ENCODE measurements at regions not wholly inside any gene's neighbourhood (a gene's known extent, or its start where the extent isn't known, plus 50 kb on each side); places are given as distances from the start of the nearest gene placed in this dataset.
"Not testable (repeated sequence)": the region's sequence is repeated elsewhere in the genome, so short reads cannot be mapped to it uniquely, and the experiment has no call there.

DNA sequence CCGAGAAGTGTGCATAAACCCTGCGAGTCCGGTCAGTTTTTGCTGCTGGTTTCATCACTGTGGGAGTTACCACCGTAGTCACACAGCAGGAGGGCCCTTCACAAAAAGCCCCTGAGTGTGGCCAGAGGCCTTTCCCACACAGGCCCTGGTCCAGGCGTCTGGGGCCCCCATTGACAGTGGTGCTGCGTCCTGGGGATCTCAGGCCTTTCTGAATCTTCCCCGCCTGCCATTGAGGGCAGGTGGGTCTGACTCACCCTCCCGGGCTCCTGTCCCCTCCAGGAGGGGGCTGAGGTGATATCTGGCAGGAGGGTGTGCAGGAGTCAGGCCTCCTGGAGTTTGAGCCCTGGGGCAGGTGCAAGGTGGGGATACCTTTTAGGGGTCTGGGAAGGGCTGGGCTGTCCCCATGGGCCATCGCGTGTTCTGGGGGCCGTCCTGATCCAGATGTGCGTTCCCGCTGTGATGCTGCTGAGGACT lies 358.5 kb downstream of the TMEM121 start:
- H3K4me3 ChIP-seq: no peak overlapping the region
- TF ChIP-seq CEBPB (IDR thresholded peaks at IDR 0.05) (no peak), POLR2A (IDR thresholded peaks at IDR 0.05; ENCODE audit: low read length) (no peak), MAZ (IDR thresholded peaks at IDR 0.05; ENCODE audit: borderline replicate concordance, low read depth, low read length) (no peak), KDM1A (IDR thresholded peaks at IDR 0.05; ENCODE audit: low read depth) (no peak), FOSL2 (IDR thresholded peaks at IDR 0.05) (no peak), FOSL2 (CRISPR knock-in tag; IDR thresholded peaks at IDR 0.05) (no peak)
- ATAC-seq: no peak
- POLR2A ChIA-PET: no interaction called here
- H3K27ac ChIP-seq: no peak overlapping the region
- 63% methylated on average over 10 of the region's 13 CpGs for WGBS (ENCODE audit: missing lambda C conversion rate)
- no peak for DNase-seq (ENCODE audit: low read depth in 1 of 2, low spot score in 1 of 2)
- CTCF ChIA-PET: no interaction called here
- H3K9me3 ChIP-seq: no peaks in the 10 kb centered on the region
- FAIRE-seq: no peak
- H3K4me2 ChIP-seq: no peak overlapping the region
- H3K4me1 ChIP-seq: no peaks in the 10 kb centered on the region

DNA sequence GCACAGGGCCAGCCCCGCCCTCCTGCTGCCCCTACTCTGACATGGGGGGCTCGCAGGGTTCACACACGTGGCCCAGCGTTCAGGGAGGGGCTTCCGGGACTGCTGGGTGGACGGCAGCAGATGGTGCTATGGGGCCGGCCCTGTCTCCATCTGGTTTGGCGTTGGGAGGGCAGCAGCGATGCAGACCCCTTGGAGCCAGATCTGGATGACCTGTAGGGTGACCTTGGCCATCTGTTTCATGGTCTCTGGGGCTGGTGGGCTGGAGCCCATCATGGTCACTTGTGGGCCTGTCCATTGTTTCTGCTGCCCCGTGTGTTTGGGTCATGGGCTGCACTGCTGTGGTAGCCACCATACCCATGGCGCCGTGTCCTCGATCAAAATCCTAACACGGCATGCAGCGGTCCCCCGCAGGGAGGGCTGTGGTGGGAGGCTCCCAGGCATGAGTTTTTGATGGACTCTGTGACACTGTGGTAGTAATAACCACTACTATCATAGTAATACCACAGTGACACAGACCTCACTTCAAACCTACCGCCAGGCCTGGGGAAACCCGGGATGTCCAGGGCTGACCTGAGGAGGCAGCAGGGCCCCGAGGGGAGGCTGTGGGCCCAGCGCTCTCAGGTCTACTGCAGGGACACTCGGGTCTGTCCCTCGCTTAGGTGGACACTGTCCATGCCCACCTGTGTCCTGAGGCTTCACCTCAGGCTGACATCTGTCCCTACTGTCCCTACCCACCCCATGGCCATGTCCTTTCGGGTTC lies 359.4 kb downstream of the TMEM121 start:
- ATAC-seq (no peak), DNase-seq (ENCODE audit: low read depth in 1 of 2, low spot score in 1 of 2) (no peak), FAIRE-seq (no peak)
- no peak overlapping the region for H3K4me2 ChIP-seq
- ChIA-PET CTCF (no interaction called here), POLR2A (no interaction called here)
- TF ChIP-seq, protein P1, sequence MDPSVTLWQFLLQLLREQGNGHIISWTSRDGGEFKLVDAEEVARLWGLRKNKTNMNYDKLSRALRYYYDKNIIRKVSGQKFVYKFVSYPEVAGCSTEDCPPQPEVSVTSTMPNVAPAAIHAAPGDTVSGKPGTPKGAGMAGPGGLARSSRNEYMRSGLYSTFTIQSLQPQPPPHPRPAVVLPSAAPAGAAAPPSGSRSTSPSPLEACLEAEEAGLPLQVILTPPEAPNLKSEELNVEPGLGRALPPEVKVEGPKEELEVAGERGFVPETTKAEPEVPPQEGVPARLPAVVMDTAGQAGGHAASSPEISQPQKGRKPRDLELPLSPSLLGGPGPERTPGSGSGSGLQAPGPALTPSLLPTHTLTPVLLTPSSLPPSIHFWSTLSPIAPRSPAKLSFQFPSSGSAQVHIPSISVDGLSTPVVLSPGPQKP (IDR thresholded peaks at IDR 0.05; ENCODE audit: low read depth, low read length): no peak
- TF ChIP-seq RCOR1 (IDR thresholded peaks at IDR 0.05; ENCODE audit: low read depth, low read length) (no peak), FOSL2 (IDR thresholded peaks at IDR 0.05) (no peak), FOSL2 (CRISPR knock-in tag; IDR thresholded peaks at IDR 0.05) (no peak), ZC3H11A (IDR thresholded peaks at IDR 0.05) (no peak), ESRRA (IDR thresholded peaks at IDR 0.05; ENCODE audit: borderline replicate concordance, low read length) (no peak), HOXB13 (CRISPR knock-in tag; IDR thresholded peaks at IDR 0.05; ENCODE audit: low read depth) (no peak), CHD4 (IDR thresholded peaks at IDR 0.05; ENCODE audit: borderline replicate concordance) (no peak), HDAC2 (IDR thresholded peaks at IDR 0.05) (no peak), CBX8 (IDR thresholded peaks at IDR 0.05) (no peak)
- TF ChIP-seq, protein P2, sequence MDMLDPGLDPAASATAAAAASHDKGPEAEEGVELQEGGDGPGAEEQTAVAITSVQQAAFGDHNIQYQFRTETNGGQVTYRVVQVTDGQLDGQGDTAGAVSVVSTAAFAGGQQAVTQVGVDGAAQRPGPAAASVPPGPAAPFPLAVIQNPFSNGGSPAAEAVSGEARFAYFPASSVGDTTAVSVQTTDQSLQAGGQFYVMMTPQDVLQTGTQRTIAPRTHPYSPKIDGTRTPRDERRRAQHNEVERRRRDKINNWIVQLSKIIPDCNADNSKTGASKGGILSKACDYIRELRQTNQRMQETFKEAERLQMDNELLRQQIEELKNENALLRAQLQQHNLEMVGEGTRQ (IDR thresholded peaks at IDR 0.05): no peak
- TF ChIP-seq, protein P3, sequence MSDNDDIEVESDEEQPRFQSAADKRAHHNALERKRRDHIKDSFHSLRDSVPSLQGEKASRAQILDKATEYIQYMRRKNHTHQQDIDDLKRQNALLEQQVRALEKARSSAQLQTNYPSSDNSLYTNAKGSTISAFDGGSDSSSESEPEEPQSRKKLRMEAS (IDR thresholded peaks at IDR 0.05): no peak
- 41% methylated on average over 11 of the region's 23 CpGs for WGBS (ENCODE audit: missing lambda C conversion rate)
- H3K4me1 ChIP-seq: no peaks in the 10 kb centered on the region
- no peaks in the 10 kb centered on the region for H3K9me3 ChIP-seq
- H3K27ac ChIP-seq: no peak overlapping the region
- H3K4me3 ChIP-seq: no peak overlapping the region

DNA sequence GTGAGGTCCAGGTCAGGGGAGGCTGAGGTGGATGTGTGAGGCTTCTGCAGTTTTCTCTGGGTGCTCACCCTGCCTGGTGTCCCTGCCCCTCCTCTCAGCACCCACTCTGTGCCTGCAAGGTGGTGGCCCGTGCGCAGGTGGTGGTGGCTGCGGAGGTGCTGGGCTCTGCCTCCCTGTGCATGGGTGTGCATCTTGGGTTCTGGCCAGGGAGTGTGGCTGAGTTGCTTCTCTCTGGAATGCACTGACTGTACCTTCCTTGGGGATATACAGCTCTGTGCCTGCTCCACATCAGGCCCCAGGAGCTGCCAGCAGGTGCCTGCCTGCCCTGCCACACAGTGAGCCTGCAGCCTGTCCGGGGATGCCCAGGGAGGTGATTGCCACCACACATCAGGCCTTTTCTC lies 360.4 kb downstream of the TMEM121 start:
- H3K4me2 ChIP-seq; DNase-seq (ENCODE audit: low read depth in 1 of 2, low spot score in 1 of 2); H3K27ac ChIP-seq; H3K9me3 ChIP-seq; POLR2A ChIA-PET; FAIRE-seq; ATAC-seq; H3K4me3 ChIP-seq; H3K4me1 ChIP-seq; CTCF ChIA-PET: not testable (repeated sequence)
- 44% methylated on average over 3 of the region's 4 CpGs for WGBS (ENCODE audit: missing lambda C conversion rate)

DNA sequence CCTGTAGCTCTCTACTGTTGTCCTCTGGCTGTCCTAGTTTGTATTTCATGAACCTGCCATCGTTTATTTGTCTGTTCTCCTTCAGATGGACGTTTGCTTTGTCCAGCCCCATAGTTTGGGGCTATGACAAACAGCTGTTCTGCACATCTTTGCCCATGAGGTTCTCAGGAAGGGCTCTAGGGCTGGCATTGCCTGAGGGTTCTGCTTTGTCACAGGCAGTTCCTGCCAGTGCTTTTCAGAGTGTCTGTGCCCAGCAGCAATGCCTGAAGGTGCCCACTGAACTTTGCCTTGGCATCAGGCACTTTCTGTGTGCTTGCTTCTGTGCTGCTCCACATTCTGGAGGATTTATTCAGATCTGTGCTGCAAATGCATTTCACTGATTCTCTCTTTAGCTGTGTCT lies 361.3 kb downstream of the TMEM121 start:
- WGBS (ENCODE audit: missing lambda C conversion rate): 6% methylated on average over 2 of the region's 2 CpGs
- H3K4me1 ChIP-seq: no peaks in the 10 kb centered on the region
- DNase-seq (ENCODE audit: low read depth in 1 of 2, low spot score in 1 of 2) (no peak), FAIRE-seq (no peak), ATAC-seq (no peak)
- no peak overlapping the region for H3K4me2 ChIP-seq
- ChIA-PET CTCF (interaction anchor here (0.6 kb wide), 1 partner anchor 350 kb away, joined by 3 read pairs; no protein-coding TSS in a partner anchor), POLR2A (no interaction called here)
- no peak overlapping the region for H3K27ac ChIP-seq
- H3K4me3 ChIP-seq: no peak overlapping the region
- no peaks in the 10 kb centered on the region for H3K9me3 ChIP-seq
- TF ChIP-seq POLR2A (IDR thresholded peaks at IDR 0.05; ENCODE audit: low read length) (no peak), KDM1A (IDR thresholded peaks at IDR 0.05; ENCODE audit: low read depth) (no peak), HEYL (CRISPR knock-in tag; IDR thresholded peaks at IDR 0.05) (no peak), MAFK (IDR thresholded peaks at IDR 0.05; ENCODE audit: partially characterized antibody) (no peak), PHF8 (IDR thresholded peaks at IDR 0.05; ENCODE audit: borderline replicate concordance, low read depth) (no peak), BHLHE40 (IDR thresholded peaks at IDR 0.05; ENCODE audit: low read depth, low read length) (no peak), EP300 (IDR thresholded peaks at IDR 0.05) (no peak)
- TF ChIP-seq, protein P4, sequence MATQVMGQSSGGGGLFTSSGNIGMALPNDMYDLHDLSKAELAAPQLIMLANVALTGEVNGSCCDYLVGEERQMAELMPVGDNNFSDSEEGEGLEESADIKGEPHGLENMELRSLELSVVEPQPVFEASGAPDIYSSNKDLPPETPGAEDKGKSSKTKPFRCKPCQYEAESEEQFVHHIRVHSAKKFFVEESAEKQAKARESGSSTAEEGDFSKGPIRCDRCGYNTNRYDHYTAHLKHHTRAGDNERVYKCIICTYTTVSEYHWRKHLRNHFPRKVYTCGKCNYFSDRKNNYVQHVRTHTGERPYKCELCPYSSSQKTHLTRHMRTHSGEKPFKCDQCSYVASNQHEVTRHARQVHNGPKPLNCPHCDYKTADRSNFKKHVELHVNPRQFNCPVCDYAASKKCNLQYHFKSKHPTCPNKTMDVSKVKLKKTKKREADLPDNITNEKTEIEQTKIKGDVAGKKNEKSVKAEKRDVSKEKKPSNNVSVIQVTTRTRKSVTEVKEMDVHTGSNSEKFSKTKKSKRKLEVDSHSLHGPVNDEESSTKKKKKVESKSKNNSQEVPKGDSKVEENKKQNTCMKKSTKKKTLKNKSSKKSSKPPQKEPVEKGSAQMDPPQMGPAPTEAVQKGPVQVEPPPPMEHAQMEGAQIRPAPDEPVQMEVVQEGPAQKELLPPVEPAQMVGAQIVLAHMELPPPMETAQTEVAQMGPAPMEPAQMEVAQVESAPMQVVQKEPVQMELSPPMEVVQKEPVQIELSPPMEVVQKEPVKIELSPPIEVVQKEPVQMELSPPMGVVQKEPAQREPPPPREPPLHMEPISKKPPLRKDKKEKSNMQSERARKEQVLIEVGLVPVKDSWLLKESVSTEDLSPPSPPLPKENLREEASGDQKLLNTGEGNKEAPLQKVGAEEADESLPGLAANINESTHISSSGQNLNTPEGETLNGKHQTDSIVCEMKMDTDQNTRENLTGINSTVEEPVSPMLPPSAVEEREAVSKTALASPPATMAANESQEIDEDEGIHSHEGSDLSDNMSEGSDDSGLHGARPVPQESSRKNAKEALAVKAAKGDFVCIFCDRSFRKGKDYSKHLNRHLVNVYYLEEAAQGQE (IDR thresholded peaks at IDR 0.05): no peak
- TF ChIP-seq, protein P5, sequence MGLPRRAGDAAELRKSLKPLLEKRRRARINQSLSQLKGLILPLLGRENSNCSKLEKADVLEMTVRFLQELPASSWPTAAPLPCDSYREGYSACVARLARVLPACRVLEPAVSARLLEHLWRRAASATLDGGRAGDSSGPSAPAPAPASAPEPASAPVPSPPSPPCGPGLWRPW (IDR thresholded peaks at IDR 0.05): no peak
- TF ChIP-seq, protein P6, sequence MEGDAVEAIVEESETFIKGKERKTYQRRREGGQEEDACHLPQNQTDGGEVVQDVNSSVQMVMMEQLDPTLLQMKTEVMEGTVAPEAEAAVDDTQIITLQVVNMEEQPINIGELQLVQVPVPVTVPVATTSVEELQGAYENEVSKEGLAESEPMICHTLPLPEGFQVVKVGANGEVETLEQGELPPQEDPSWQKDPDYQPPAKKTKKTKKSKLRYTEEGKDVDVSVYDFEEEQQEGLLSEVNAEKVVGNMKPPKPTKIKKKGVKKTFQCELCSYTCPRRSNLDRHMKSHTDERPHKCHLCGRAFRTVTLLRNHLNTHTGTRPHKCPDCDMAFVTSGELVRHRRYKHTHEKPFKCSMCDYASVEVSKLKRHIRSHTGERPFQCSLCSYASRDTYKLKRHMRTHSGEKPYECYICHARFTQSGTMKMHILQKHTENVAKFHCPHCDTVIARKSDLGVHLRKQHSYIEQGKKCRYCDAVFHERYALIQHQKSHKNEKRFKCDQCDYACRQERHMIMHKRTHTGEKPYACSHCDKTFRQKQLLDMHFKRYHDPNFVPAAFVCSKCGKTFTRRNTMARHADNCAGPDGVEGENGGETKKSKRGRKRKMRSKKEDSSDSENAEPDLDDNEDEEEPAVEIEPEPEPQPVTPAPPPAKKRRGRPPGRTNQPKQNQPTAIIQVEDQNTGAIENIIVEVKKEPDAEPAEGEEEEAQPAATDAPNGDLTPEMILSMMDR (IDR thresholded peaks at IDR 0.05): no peak
